NCI-H2196 treated with DMSO at 0.1 percent for 48 hours (cell line): ENCODE measurements at regions not wholly inside any gene's neighbourhood (a gene's known extent, or its start where the extent isn't known, plus 50 kb on each side); places are given as distances from the start of the nearest gene placed in this dataset.

ENCODE experiments used
- DNase-seq: peaks from one replicate; lab custom pipeline; 2025; ENCODE audit not compliant: unreplicated experiment; lab: John Stamatoyannopoulos, UW

DNA sequence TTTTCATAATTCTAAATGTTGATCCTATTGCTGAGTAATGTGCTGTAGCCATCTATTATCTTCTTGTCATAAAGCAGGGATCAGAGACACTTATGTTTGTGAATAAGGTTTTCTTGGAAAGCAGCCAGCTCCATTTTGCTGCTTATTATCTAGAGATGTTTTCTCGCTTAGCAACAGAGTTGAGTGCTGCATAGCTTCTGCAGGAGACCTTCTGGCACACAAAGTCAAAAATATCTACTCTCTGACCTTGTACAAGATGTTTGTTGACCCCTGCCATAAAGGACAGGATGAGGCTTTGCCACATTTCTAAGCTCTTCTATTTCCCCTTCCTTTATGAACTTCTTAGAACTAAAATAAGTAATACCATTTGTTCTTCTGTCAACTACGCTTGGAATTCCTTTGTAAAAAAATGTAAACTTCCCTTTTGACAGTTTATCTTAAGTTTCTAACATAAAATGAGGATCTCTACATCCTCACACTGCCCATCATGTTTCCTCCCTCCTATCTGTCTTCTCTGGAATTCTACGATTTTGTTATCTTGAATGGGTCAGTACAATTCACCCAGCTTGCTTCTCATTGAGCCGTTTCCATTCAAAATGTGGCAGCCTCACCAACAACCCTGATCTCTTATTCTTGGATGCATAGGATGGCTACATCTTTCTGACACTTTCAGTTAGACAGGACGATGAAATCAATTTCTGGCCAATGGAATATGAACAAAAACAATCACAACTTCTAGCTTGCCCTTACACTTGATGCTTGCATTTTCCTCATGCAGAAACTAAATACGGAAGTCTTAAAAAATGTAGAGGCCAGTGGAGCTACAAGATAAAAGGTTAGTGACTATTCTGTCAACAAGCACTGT is 1377.0 kb downstream of the SUCLG1 start:
- DNase-seq, result no peak

- DNase-seq, result no peak
Measured at GRCh38 chr2:83079007-83079406, 1380.1 kb downstream of the SUCLG1 start.

DNA sequence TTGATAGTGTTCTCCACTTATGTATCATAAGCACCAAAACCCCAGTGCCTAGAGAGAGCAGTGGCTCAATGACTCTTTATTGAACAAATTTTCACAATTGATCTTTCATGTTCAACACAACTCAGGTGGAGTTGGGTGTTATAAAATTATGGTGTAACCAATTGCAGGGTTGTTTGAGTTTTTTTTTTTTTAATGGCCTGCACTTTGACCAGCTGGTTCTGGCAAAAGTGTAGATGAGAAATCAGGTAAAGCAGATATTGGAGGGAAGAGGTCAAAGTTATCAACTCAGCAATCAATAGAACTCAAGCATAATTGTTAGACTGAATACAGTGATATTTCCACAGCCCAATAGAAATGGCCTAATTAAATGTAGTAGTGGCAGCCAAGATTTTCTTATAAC is 1386.3 kb downstream of the SUCLG1 start:
- no peak for DNase-seq

- no peak for DNase-seq
Measured at GRCh38 chr2:83071914-83072313, 1387.2 kb downstream of the SUCLG1 start.

- DNase-seq, result no peak
Measured at GRCh38 chr2:83071352-83071751, 1387.7 kb downstream of the SUCLG1 start.

- DNase-seq, result no peak
Measured at GRCh38 chr2:83069724-83070123, 1389.4 kb downstream of the SUCLG1 start.

DNA sequence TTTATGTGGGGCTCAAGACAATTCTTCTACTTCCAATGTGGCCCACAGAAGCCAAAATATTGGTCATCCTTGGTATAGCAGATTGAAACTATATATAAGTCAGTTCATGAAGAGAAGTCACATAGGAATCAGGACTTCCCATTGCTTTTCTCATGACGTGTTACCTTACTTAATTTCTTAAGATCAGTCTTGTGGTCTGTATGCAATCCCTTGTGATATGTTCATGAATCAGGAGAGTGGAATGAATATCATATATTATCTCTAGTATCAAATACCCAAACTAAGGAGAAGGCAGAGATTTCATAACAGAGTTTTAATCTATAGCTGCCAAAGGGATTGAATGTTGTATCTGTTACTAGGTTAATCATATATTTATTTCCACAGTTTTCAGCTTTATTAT is 1390.4 kb downstream of the SUCLG1 start:
- no peak for DNase-seq

GRCh38 chr2:83067947-83068346 is 1391.1 kb downstream of the SUCLG1 start:
- no peak for DNase-seq

DNA sequence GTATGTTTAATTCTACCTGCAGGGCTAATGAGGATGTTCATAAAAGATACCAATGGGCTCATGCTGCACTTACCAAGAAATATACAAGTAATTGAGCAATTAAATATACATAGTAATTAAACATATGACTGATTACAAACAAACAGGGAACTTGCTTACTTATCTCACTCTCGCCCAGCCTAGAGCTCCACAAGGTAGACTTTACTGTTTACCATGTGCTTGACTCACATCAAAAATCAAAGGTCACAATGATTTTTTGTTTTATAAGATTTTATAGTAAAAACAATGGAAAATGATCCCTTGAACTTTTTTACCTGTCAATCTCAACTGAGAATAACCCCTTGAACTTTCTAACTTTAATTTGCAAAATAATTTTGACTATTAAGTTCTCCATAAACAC is 1395.1 kb downstream of the SUCLG1 start:
- DNase-seq, result no peak

- no peak for DNase-seq
Measured at GRCh38 chr2:83063511-83063910, 1395.6 kb downstream of the SUCLG1 start.

- no peak for DNase-seq
Measured at GRCh38 chr2:83058683-83059082, 1400.4 kb downstream of the SUCLG1 start.

GRCh38 chr2:83055376-83056010 is 1403.6 kb downstream of the SUCLG1 start:
- no peak for DNase-seq

GRCh38 chr2:83054751-83055150 is 1404.3 kb downstream of the SUCLG1 start:
- no peak for DNase-seq

GRCh38 chr2:83051538-83052170 is 1407.4 kb downstream of the SUCLG1 start:
- DNase-seq, result no peak

- DNase-seq, result no peak
Measured at GRCh38 chr2:83042053-83042452, 1417.0 kb downstream of the SUCLG1 start.

- DNase-seq, result no peak
Measured at GRCh38 chr2:83022631-83023210, 1436.4 kb downstream of the SUCLG1 start.

- DNase-seq, result no peak
Measured at GRCh38 chr2:83017366-83018090, 1441.6 kb downstream of the SUCLG1 start.

DNA sequence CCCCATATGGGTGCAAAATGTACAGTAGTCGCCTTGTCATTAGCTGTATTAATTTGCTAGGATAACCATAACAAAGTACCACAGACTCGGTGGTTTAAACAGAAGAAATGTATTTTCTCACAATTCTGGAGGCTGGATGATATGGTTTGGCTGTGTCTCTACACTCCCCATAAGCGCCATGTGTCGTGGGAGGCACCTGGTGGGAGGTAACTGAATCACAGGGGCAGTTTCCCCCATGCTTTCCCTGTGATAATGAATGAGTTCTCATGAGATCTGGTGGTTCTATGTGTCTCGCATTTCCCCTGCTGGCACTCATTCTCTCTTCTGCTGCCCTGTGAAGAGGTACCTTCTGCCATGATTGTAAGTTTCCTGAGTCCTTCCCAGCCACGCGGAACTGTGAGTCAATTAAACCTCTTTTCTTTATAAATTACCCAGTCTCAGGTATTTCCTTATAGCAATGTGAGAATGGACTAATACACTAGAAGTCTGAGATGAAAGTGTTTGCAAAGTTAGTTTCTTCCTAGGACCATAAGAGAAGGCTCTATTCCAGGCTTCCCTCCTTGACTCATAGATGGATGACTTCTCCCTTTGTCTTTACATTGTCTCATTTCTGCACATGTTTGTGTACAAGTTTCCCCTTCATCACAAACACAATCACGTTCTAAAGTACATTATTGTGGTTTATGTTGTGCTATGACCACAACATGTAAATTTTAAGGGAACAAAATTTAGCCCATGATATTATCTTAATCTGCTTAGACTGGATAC is 1442.6 kb downstream of the SUCLG1 start:
- DNase-seq, result no peak

- no peak for DNase-seq
Measured at GRCh38 chr2:83015900-83016299, 1443.2 kb downstream of the SUCLG1 start.

DNA sequence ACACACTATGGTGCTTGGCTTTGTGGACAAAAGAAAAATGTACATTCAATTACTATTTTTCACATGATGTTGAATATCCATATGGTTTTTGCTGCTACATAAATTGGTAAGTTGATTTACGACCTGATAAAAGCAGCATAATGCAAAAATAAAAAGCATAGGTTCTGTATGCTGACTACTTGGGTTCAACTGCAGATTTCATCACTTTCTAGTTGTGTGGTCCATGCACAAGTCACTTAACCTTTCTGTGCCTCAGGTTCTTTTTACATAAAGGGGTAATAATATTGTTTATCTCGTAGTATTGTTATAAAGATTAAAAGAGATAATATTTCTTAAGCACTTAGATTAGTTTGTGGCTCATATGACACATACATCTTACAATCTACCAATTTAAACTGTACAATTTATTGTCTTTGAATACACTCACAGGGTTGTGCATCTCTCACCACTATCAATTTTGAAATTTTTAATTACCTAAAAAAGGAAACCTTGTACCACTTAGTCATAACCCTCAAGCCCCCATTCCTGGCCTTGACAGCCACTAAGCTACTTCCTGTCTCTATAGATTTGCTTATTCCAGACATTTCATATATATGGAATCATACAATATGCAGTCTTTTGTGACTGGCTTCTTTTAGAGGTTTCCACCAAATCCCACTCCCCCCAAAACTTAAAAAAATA is 1443.9 kb downstream of the SUCLG1 start:
- no peak for DNase-seq
